Heart right ventricle (tissue), 16 donors: ENCODE measurements at regions not wholly inside any gene's neighbourhood (a gene's known extent, or its start where the extent isn't known, plus 50 kb on each side); places are given as distances from the start of the nearest gene placed in this dataset.

Source experiments
- ATAC-seq, 8 donors: fragments of 200-7000 bp; cut with Tn5 transposase; one replicate each; pipeline ENCODE4 v1.9.1; 2020; ENCODE audit warnings: mild to moderate bottlenecking in 8 of 8, moderate library complexity in 8 of 8, moderate number of reproducible peaks in 1 of 8
- DNase-seq, 2 donors: peaks; one replicate each; pipeline ENCODE4 v3.0.0-alpha.2; 2020
- H3K27ac ChIP-seq, 10 donors: fragments of 200-600 bp; sonication (generic) in 2 of 10; one replicate each; pipeline versions ENCODE4 v1.5.0 to v1.8.0; 2020 to 2022; ENCODE audit warnings: mild to moderate bottlenecking in 3 of 10
- H3K27me3 ChIP-seq, 7 donors: fragments of 200-600 bp; one replicate each; pipeline ENCODE4 v1.8.0; 2021 to 2022; ENCODE audit warnings: mild to moderate bottlenecking in 2 of 7
- H3K36me3 ChIP-seq, 9 donors: fragments of 200-600 bp; sonication (generic) in 1 of 9; one replicate each; pipeline versions ENCODE4 v1.5.0 to v1.8.0; 2020 to 2022; ENCODE audit warnings: mild to moderate bottlenecking in 2 of 9
- H3K4me1 ChIP-seq, 9 donors: fragments of 200-600 bp; sonication (generic) in 1 of 9; one replicate each; pipeline versions ENCODE4 v1.5.0 to v1.8.0; 2020 to 2022; ENCODE audit warnings: mild to moderate bottlenecking in 4 of 9
- H3K4me3 ChIP-seq, 10 donors: fragments of 200-600 bp; sonication (generic) in 2 of 10; one replicate each; pipeline versions ENCODE4 v1.5.0 to v1.8.0; 2020 to 2022; ENCODE audit warnings: mild to moderate bottlenecking in 7 of 10, moderate library complexity in 2 of 10
- H3K9me3 ChIP-seq, 11 donors: fragments of 200-600 bp in 10 of 11; sonication (generic) in 2 of 11; one replicate each; pipeline versions ENCODE4 v1.5.0 to v1.8.0; 2013 to 2022; ENCODE audit warnings: mild to moderate bottlenecking in 2 of 11, control low read depth in 1 of 11, moderate library complexity in 1 of 11
- CTCF ChIP-seq, 9 donors: fragments of 200-600 bp; sonication (generic) in 2 of 9; IDR thresholded peaks; one replicate each; pipeline versions ENCODE4 v1.5.0 to v1.8.0; 2021 to 2022; ENCODE audit warnings: antibody characterized with exemption in 9 of 9, mild to moderate bottlenecking in 5 of 9, moderate library complexity in 1 of 9
- WGBS, 2 donors: extraction: QIAGEN DNeasy Blood & Tissue Kit; methylation state at CpG; one replicate each; pipeline ENCODE4 v1.1.7; 2013; ENCODE audit warnings: inconsistent platforms in 1 of 2; 5-methylcytosine and 5-hydroxymethylcytosine counted together
- intact Hi-C, 10 donors: fragments of 100-400 bp; cut with DNase I; formaldehyde crosslinking; loops; one replicate each; pipeline versions ENCODE4 v1.11.1 to v1.14.2; 2022
- donor health status: Arrhythmogenic right ventricular cardiomyopathy.
- donor health status: ischemic (EF 13 %, LVEDD 7.1; RV severe dilation, severe dysfunction).
- donor health status: healthy with polysubstance abuse.
- donor health status: DM: no; HTN: yes; CAD: no.
- donor health status: DM: no; HTN: no; CAD: no.
- donor health status: ischemic (EF 25% LVEDD 6.9; RV normal size, moderate dysfunction).
- donor health status: ischemic (EF 25% LVEDD 5.7; RV mildly dilated, moderate dysfunction).
- donor health status: healthy.
- donor health status: DM: yes; HTN: yes; CAD: no.
- donor health status: Ischemic cardiomyopathy.
- donor health status: ischemic (EF 35%, LVEDD 5.7; RV mildly dilated, moderate dysfunction).
- donor health status: nonischemic (EF 11% LVEDD 7.7; RV severe dilation, severe dysfunction).
- donor health status: DM: yes; HTN: yes; CAD: no.
- donor health status: PGD.
- donor health status: ischemic (EF 29% LVEDD 5.4; RV normal size, mild dysfunction).
- donor health status: nonischemic (EF 23%, LVEDD 6.1; RV moderate dilation, normal function).

DNA sequence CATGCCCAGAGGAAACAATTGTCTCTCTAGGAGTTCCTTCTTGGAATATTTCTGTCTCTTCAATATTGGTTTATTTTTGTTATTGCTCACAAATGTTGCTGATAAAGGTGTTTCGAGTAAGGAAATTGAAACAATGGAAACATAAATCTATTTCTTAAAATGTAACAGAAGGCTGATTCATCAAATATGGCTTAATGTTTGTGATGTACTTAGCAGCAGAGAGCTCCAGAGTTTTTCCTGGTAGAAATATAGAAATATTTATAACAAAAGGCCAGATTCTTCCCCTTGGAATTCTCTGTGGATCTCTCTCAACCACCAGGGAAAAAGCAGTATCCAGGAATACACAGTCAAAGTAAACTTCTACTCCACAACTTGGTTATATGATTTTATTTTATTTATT, 149.2 kb upstream of the LRIG3 start:
- ATAC-seq (no peak), DNase-seq (no peak)
- WGBS, 2 donors: 57 to 58% methylated on average over 1 of the region's 1 CpG
- Histone ChIP-seq H3K27me3 (no peaks in the 10 kb centered on the region), H3K27ac (no peak overlapping the region), H3K4me3 (no peak overlapping the region), H3K9me3 (no peaks in the 10 kb centered on the region), H3K4me1 (peaks cover 0 to 8% (median 0%) of the 10 kb centered on the region in 9 donors), H3K36me3 (no peaks in the 10 kb centered on the region)
- TF ChIP-seq CTCF (IDR thresholded peaks at IDR 0.05): no peak
- intact Hi-C loops: no loop called here

GRCh38 chr12:59068436-59068835, 148.1 kb upstream of the LRIG3 start:
- WGBS, 2 donors: 92 to 93% methylated on average over 3 of the region's 3 CpGs

GRCh38 chr12:59067083-59067482, 146.8 kb upstream of the LRIG3 start:
- no peak for DNase-seq
- ATAC-seq: no peak
- intact Hi-C loops: no loop called here
- Histone ChIP-seq H3K36me3 (no peaks in the 10 kb centered on the region), H3K27ac (no peak overlapping the region), H3K4me1 (peaks cover 0 to 8% (median 0%) of the 10 kb centered on the region in 9 donors), H3K4me3 (no peak overlapping the region), H3K9me3 (no peaks in the 10 kb centered on the region), H3K27me3 (no peaks in the 10 kb centered on the region)
- 47 to 61% methylated on average over 2 of the region's 2 CpGs for WGBS, 2 donors
- no peak for TF ChIP-seq CTCF (IDR thresholded peaks at IDR 0.05)

More at GRCh38 chr12:59068436-59068835, 148.1 kb upstream of the LRIG3 start:
- Histone ChIP-seq H3K9me3 (no peaks in the 10 kb centered on the region), H3K4me3 (no peak overlapping the region), H3K27me3 (no peaks in the 10 kb centered on the region), H3K36me3 (no peaks in the 10 kb centered on the region), H3K27ac (no peak overlapping the region), H3K4me1 (peaks cover 0 to 8% (median 0%) of the 10 kb centered on the region in 9 donors)
- intact Hi-C loops: no loop called here
- DNase-seq (no peak), ATAC-seq (no peak)
- TF ChIP-seq CTCF (IDR thresholded peaks at IDR 0.05): no peak

GRCh38 chr12:59066445-59066844, 146.1 kb upstream of the LRIG3 start:
- intact Hi-C loops: no loop called here
- ATAC-seq: no peak
- no peak for TF ChIP-seq CTCF (IDR thresholded peaks at IDR 0.05)
- Histone ChIP-seq H3K4me1 (peaks cover 0 to 8% (median 0%) of the 10 kb centered on the region in 9 donors), H3K27ac (no peak overlapping the region), H3K27me3 (no peaks in the 10 kb centered on the region), H3K4me3 (no peak overlapping the region), H3K9me3 (no peaks in the 10 kb centered on the region), H3K36me3 (no peaks in the 10 kb centered on the region)
- WGBS, 2 donors: 76% methylated on average over 1 of the region's 1 CpG
- DNase-seq: no peak
